ENCODE measurements at regions not wholly inside any gene's neighbourhood (a gene's known extent, or its start where the extent isn't known, plus 50 kb on each side); places are given as distances from the start of the nearest gene placed in this dataset.

DNA sequence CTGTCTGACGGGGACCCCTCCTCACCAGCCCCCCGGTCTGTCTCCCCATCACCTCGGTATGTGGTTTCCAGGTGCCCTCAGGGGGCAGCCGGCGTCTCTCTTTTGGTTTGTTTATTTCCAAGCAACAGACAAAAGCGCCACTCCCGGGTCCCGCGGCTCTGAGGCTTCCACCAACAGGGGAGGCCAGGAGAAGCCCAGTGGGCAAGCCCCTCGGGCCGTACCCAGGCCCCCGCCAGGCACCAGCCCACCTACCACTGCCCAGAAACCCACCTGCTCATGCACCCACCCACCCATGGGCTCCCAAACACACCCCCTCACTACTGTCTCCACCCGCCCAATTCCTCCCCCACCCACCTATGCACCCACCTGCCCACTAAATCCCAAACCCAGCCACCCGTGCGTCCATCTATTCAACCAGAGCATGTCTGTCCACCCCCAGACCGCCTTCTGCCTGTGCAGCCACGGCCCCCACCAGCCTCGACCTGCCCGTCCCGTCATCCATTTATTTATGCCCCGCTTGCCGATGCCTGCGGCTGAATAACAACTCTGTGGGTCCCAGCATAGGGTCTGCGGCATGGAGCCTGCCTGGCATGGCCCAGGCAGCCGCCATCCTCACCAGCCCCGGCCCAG, 129.8 kb downstream of the FAM53A start:
- TF ChIP-seq EP300 (IDR thresholded peaks at IDR 0.05) = no peak
- no peak for TF ChIP-seq POLR2A (IDR thresholded peaks at IDR 0.05)
